Fibroblast of pulmonary artery (primary cell): ENCODE measurements at regions not wholly inside any gene's neighbourhood (a gene's known extent, or its start where the extent isn't known, plus 50 kb on each side); places are given as distances from the start of the nearest gene placed in this dataset.

Experiments
- DNase-seq: peaks from one replicate; pipeline ENCODE4 v3.0.0-alpha.2; 2010; ENCODE audit warnings: low read depth
- H3K4me3 ChIP-seq: replicated peaks from 2 replicates; pipeline ENCODE4 v1.5.1; 2011; ENCODE audit warnings: low read depth, mild to moderate bottlenecking, control low read depth, low read length, moderate library complexity
- TF ChIP-seq, protein P1 (sequence below): IDR thresholded peaks from 2 replicates; pipeline ENCODE4 v1.5.1; 2011; ENCODE audit warnings: mild to moderate bottlenecking, control low read depth, low read length, inconsistent platforms; ENCODE audit errors: missing control alignments

- no peak overlapping the region for H3K4me3 ChIP-seq
- TF ChIP-seq, protein P1, sequence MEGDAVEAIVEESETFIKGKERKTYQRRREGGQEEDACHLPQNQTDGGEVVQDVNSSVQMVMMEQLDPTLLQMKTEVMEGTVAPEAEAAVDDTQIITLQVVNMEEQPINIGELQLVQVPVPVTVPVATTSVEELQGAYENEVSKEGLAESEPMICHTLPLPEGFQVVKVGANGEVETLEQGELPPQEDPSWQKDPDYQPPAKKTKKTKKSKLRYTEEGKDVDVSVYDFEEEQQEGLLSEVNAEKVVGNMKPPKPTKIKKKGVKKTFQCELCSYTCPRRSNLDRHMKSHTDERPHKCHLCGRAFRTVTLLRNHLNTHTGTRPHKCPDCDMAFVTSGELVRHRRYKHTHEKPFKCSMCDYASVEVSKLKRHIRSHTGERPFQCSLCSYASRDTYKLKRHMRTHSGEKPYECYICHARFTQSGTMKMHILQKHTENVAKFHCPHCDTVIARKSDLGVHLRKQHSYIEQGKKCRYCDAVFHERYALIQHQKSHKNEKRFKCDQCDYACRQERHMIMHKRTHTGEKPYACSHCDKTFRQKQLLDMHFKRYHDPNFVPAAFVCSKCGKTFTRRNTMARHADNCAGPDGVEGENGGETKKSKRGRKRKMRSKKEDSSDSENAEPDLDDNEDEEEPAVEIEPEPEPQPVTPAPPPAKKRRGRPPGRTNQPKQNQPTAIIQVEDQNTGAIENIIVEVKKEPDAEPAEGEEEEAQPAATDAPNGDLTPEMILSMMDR, result no peak
- no peak for DNase-seq
Measured at GRCh38 chr4:35506161-35506560, 738.2 kb downstream of the ARAP2 start.

GRCh38 chr4:35511851-35512250, 732.5 kb downstream of the ARAP2 start:
- H3K4me3 ChIP-seq, result no peak overlapping the region
- TF ChIP-seq, protein P1, result no peak
- DNase-seq, result no peak

GRCh38 chr4:35516102-35516501, 728.2 kb downstream of the ARAP2 start:
- DNase-seq, result no peak
- TF ChIP-seq, protein P1, result no peak
- no peak overlapping the region for H3K4me3 ChIP-seq

- TF ChIP-seq, protein P1, result no peak
- no peak overlapping the region for H3K4me3 ChIP-seq
- DNase-seq, result no peak
Measured at GRCh38 chr4:35520059-35520458, 724.3 kb downstream of the ARAP2 start.

DNA sequence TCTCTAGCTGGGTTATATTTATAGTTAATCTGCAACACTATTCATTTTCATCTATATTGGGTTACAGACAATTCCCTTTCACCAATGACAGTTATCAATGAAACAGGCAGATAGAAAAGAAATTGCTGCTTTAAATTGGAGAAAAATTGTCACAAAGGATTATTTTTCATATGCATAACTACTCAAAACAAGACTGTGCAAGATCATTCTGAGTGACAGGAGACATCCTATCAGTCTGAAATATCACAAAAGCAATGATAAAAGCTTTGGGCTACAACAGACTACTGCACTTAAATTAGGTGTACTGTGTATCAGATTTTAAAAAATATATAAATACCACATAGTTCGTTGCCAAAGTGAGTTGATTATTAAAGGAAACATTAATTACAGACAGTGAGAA, 722.6 kb downstream of the ARAP2 start:
- TF ChIP-seq, protein P1, result no peak
- no peak for DNase-seq
- H3K4me3 ChIP-seq, result no peak overlapping the region

DNA sequence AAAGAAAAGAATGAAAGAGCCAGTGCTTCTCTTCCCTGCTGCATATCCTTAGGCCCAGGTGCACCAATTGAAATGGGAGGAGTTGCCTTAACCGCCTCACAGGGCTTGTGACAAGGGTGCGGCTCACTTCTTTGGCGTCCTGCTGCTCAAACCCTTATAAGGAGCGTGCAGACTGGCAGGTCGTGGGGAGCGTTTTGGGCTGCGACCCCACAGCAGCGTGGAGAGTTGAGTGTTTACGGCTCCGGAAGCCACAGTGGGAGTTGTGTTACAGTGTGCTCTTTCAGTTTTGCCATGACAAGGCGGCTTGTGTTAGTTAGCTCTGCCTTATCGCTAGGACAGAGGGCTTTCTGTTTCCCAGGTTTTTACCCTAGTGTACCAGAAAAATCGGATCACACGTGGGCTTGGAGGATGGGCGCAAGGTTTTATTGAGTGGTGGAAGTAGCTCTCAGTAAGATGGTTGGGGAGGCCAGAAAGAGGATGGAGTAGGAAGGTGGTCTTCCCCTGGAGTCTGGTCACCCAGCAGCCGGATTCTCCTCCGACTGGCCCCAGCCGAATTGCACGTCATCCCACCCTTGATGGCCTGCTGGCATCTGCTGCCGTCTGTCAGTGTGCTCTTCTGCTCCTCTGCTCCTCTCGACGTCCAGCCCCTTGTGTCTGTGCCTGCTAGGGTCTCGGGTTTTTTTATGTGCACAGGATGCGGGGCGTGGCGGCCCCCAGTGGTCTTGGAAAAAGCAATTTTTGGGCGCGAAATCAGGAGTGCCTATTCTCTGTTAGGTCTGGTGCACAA, 718.9 kb downstream of the ARAP2 start:
- H3K4me3 ChIP-seq, result no peak overlapping the region
- TF ChIP-seq, protein P1, result no peak
- DNase-seq, result no peak

GRCh38 chr4:35526456-35526855, 717.9 kb downstream of the ARAP2 start:
- H3K4me3 ChIP-seq, result no peak overlapping the region
- TF ChIP-seq, protein P1, result no peak
- no peak for DNase-seq
